HG02981 (cell line): ENCODE measurements at regions not wholly inside any gene's neighbourhood (a gene's known extent, or its start where the extent isn't known, plus 50 kb on each side); places are given as distances from the start of the nearest gene placed in this dataset.

Experiments
- ATAC-seq: cut with Tn5 transposase; IDR thresholded peaks from one replicate; pipeline ENCODE4 v1.9.1; 2021; ENCODE audit warnings: mild to moderate bottlenecking, moderate library complexity; ENCODE audit not compliant: unreplicated experiment

GRCh38 chr1:4113897-4114296, 213.8 kb upstream of the C1orf174 start:
- no peak for ATAC-seq

- no peak for ATAC-seq
Observed at GRCh38 chr1:4115191-4115900, 215.3 kb upstream of the C1orf174 start.

GRCh38 chr1:4117196-4117595, 217.1 kb upstream of the C1orf174 start:
- ATAC-seq, result no peak

GRCh38 chr1:4118746-4119515, 218.9 kb upstream of the C1orf174 start:
- ATAC-seq, result no peak

GRCh38 chr1:4119516-4120220, 219.6 kb upstream of the C1orf174 start:
- ATAC-seq, result no peak

- no peak for ATAC-seq
Observed at GRCh38 chr1:4120557-4121292, 220.7 kb upstream of the C1orf174 start.

GRCh38 chr1:4121293-4121684, 221.2 kb upstream of the C1orf174 start:
- ATAC-seq, result no peak

GRCh38 chr1:4121834-4122512, 221.9 kb upstream of the C1orf174 start:
- no peak for ATAC-seq

GRCh38 chr1:4122513-4123160, 222.6 kb upstream of the C1orf174 start:
- ATAC-seq, result no peak

GRCh38 chr1:4124631-4125145, 224.6 kb upstream of the C1orf174 start:
- no peak for ATAC-seq

GRCh38 chr1:4126251-4126650, 226.2 kb upstream of the C1orf174 start:
- ATAC-seq, result no peak

GRCh38 chr1:4126731-4127591, 226.9 kb upstream of the C1orf174 start:
- ATAC-seq, result no peak

- no peak for ATAC-seq
Observed at GRCh38 chr1:4127592-4128140, 227.6 kb upstream of the C1orf174 start.

- no peak for ATAC-seq
Observed at GRCh38 chr1:4128616-4129015, 228.5 kb upstream of the C1orf174 start.

GRCh38 chr1:4129693-4130092, 229.6 kb upstream of the C1orf174 start:
- no peak for ATAC-seq

- no peak for ATAC-seq
Observed at GRCh38 chr1:4130096-4130495, 230.0 kb upstream of the C1orf174 start.

- no peak for ATAC-seq
Observed at GRCh38 chr1:4131734-4132133, 231.7 kb upstream of the C1orf174 start.
